ENCODE measurements at regions not wholly inside any gene's neighbourhood (a gene's known extent, or its start where the extent isn't known, plus 50 kb on each side); places are given as distances from the start of the nearest gene placed in this dataset.

DNA sequence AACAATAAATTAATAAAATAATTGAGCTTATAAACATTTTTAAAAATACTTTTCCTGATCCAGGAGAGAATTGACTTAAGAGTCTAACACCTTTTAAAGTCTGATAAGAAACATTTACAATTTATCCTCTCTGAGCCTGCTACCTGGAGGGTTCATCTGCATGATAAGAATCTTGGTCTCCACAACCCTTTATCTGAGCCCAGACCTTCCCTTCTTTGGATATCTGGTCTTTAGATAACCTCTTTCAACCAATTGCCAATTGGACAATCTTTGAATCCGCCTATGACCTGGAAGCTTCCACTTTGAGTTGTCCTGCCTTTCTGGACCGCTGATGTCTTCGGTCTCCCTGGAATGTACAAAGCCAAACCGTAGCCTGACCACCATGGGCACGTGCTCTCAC is 1393.3 kb upstream of the TMEM132C start:
- Histone ChIP-seq H2BK5ac (ENCODE audit: low read depth, low read length) (no peak overlapping the region), H4K8ac (ENCODE audit: extremely low read depth, insufficient read depth, low read length) (no peak overlapping the region), H3K36me3 (ENCODE audit: control insufficient read depth in 2 of 4, insufficient read depth in 4 of 4, low read length in 3 of 4) (no peaks in the 10 kb centered on the region; a peak in 1 of 8 replicates), H3K4ac (replicated peaks; ENCODE audit: insufficient read length, low read depth, low read length) (no peak overlapping the region), H3K27me3 (replicated peaks in 1 of 4; ENCODE audit: control insufficient read depth in 3 of 4, extremely low read depth in 1 of 4, insufficient read depth in 3 of 4, low read length in 3 of 4) (no peaks in the 10 kb centered on the region), H2AK5ac (ENCODE audit: low read depth, low read length) (no peak overlapping the region), H2BK120ac (replicated peaks; ENCODE audit: low read depth, low read length) (no peak overlapping the region), H3K79me2 (ENCODE audit: control insufficient read depth in 1 of 2, insufficient read depth in 2 of 2, low read length in 2 of 2) (no peaks in the 10 kb centered on the region), H3K18ac (ENCODE audit: extremely low read depth, low read length) (no peak overlapping the region), H3K4me1 (replicated peaks in 1 of 4; ENCODE audit: control insufficient read depth in 3 of 4, insufficient read depth in 4 of 4, low read length in 3 of 4) (no peaks in the 10 kb centered on the region), H3K4me2 (ENCODE audit: insufficient read depth in 1 of 2, low read depth in 2 of 2, low read length in 2 of 2) (no peak overlapping the region), H4K20me1 (replicated peaks in 1 of 2; ENCODE audit: control insufficient read depth in 1 of 2, insufficient read depth in 2 of 2, low read length in 2 of 2) (no peaks in the 10 kb centered on the region), H2BK20ac (ENCODE audit: low read length) (no peak overlapping the region), H3K9ac (replicated peaks in 1 of 4; ENCODE audit: extremely low read depth in 1 of 4, low read depth in 3 of 4, low read length in 3 of 4) (no peak overlapping the region), H3K4me3 (ENCODE audit: extremely low read depth in 1 of 4, insufficient read depth in 2 of 4, low read depth in 3 of 4, low read length in 4 of 4) (no peak overlapping the region), H3K9me3 (ENCODE audit: insufficient read depth in 2 of 2, low read depth in 1 of 2, low read length in 1 of 2) (peaks cover 0 to 2% of the 10 kb centered on the region in 2 experiments; a peak in 1 of 4 replicates), H3K56ac (replicated peaks; ENCODE audit: insufficient read length, low read depth, low read length) (no peak overlapping the region), H2BK15ac (ENCODE audit: low read length) (no peak overlapping the region), H3K23me2 (ENCODE audit: low read depth, low read length) (no peaks in the 10 kb centered on the region), H3K14ac (ENCODE audit: insufficient read length) (no peak overlapping the region), H4K5ac (ENCODE audit: insufficient read length, low read depth, low read length) (no peak overlapping the region), H3K27ac (ENCODE audit: low read depth, low read length) (no peak overlapping the region), H4K91ac (replicated peaks; ENCODE audit: insufficient read length, low read length) (no peak overlapping the region), H2AFZ (ENCODE audit: low read length) (0 out of 2 replicates have a peak overlapping the region, but pooled peaks have one; percentile 25), H3K79me1 (ENCODE audit: low read depth, low read length) (no peaks in the 10 kb centered on the region), H3K23ac (ENCODE audit: insufficient read length) (no peak overlapping the region), H2BK12ac (ENCODE audit: low read depth, low read length) (no peak overlapping the region)
- DNase-seq (ENCODE audit: low read depth in 1 of 2, low spot score in 2 of 2) = no peak
- FAIRE-seq = no peak
- CTCF ChIA-PET (ENCODE audit: partially characterized antibody) = interaction anchor here (0.6 to 3.9 kb wide), 18 partner anchors 10 to 805 kb away, joined by 3 to 50 read pairs (median 4); no protein-coding TSS in a partner anchor
- TF ChIP-seq KDM1A (IDR thresholded peaks at IDR 0.05; ENCODE audit: borderline replicate concordance, low read length) (no peak), BRCA1 (IDR thresholded peaks at IDR 0.05; ENCODE audit: low read depth, low read length) (no peak), BACH1 (IDR thresholded peaks at IDR 0.05; ENCODE audit: low read length) (no peak)
- TF ChIP-seq, protein P1, sequence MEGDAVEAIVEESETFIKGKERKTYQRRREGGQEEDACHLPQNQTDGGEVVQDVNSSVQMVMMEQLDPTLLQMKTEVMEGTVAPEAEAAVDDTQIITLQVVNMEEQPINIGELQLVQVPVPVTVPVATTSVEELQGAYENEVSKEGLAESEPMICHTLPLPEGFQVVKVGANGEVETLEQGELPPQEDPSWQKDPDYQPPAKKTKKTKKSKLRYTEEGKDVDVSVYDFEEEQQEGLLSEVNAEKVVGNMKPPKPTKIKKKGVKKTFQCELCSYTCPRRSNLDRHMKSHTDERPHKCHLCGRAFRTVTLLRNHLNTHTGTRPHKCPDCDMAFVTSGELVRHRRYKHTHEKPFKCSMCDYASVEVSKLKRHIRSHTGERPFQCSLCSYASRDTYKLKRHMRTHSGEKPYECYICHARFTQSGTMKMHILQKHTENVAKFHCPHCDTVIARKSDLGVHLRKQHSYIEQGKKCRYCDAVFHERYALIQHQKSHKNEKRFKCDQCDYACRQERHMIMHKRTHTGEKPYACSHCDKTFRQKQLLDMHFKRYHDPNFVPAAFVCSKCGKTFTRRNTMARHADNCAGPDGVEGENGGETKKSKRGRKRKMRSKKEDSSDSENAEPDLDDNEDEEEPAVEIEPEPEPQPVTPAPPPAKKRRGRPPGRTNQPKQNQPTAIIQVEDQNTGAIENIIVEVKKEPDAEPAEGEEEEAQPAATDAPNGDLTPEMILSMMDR (IDR thresholded peaks at IDR 0.05; ENCODE audit: control extremely low read depth in 1 of 3, insufficient read depth in 1 of 3, low read depth in 1 of 3, low read length in 3 of 3) = no peak
- WGBS, 2 experiments (ENCODE audit: extremely low coverage in 1 of 2, insufficient coverage in 1 of 2, insufficient read length in 1 of 2, insufficient replicate concordance in 2 of 2, low coverage in 1 of 2, low lambda C conversion rate in 2 of 2, missing lambda C conversion rate in 1 of 2) = 95% methylated on average over 5 of the region's 5 CpGs; no CpG with 5 or more reads in 1 of the 2 experiments
- POLR2A ChIA-PET (ENCODE audit: partially characterized antibody) = no interaction called here
